Gastroesophageal sphincter (tissue), 4 donors: ENCODE measurements at regions not wholly inside any gene's neighbourhood (a gene's known extent, or its start where the extent isn't known, plus 50 kb on each side); places are given as distances from the start of the nearest gene placed in this dataset.
A peak's percentile ranks its signal among the peaks of the same experiment; 100 is the strongest.

Experiments
- ATAC-seq: fragments of 150-250 bp; one replicate; pipeline ENCODE4 v1.9.1; 2016; ENCODE audit warnings: mild to moderate bottlenecking, moderate library complexity
- H3K27ac ChIP-seq, 4 donors: fragments of 200-600 bp; sonication (generic) in 3 of 4; 1 replicate in 3 of 4; 2 replicates in 1 of 4; pipeline ENCODE4 v1.5.1; 2016 to 2019
- H3K27me3 ChIP-seq: fragments of 200-600 bp; sonication (generic); one replicate; pipeline ENCODE4 v1.5.1; 2019
- H3K36me3 ChIP-seq, 2 donors: fragments of 200-600 bp; sonication (generic); one replicate each; pipeline ENCODE4 v1.5.1; 2019; ENCODE audit warnings: control low read depth in 1 of 2
- H3K4me1 ChIP-seq, 3 donors: fragments of 200-600 bp; sonication (generic); 1 replicate in 2 of 3; 2 replicates in 1 of 3; pipeline ENCODE4 v1.5.1; 2016 to 2019; ENCODE audit warnings: control low read depth in 2 of 3
- H3K4me3 ChIP-seq, 2 donors: fragments of 200-600 bp; sonication (generic); one replicate each; pipeline ENCODE4 v1.5.1; 2019; ENCODE audit warnings: mild to moderate bottlenecking in 1 of 2, moderate library complexity in 1 of 2
- H3K9me3 ChIP-seq, 3 donors: fragments of 200-600 bp; sonication (generic); one replicate each; pipeline ENCODE4 v1.5.1; 2017 to 2019; ENCODE audit warnings: control low read depth in 2 of 3
- EP300 ChIP-seq: sonication (generic); formaldehyde crosslinking; IDR thresholded peaks from one replicate; pipeline ENCODE4 v1.6.1; 2017; ENCODE audit warnings: antibody characterized with exemption, mild to moderate bottlenecking
- POLR2A ChIP-seq, 2 donors: fragments of 450-650 bp; IDR thresholded peaks; one replicate each; pipeline ENCODE4 v1.6.1; 2017; ENCODE audit warnings: antibody characterized with exemption in 2 of 2, mild to moderate bottlenecking in 2 of 2, moderate library complexity in 1 of 2
- POLR2AphosphoS5 ChIP-seq: sonication (generic); formaldehyde crosslinking; IDR thresholded peaks from one replicate; pipeline ENCODE4 v1.6.1; 2017; ENCODE audit warnings: antibody characterized with exemption
- WGBS, 2 donors: methylation state at CpG; one replicate each; pipeline ENCODE4 v1.1.5; 2018; ENCODE audit warnings: low coverage in 1 of 2; 5-methylcytosine and 5-hydroxymethylcytosine counted together
- TF ChIP-seq, protein P1 (sequence below), 4 experiments: fragments of 200-600 bp in 2 of 4; fragments of 450-650 bp in 2 of 4; sonication (generic) in 1 of 4; IDR thresholded peaks; one replicate each; pipeline ENCODE4 v1.5.1; 2017 to 2019; ENCODE audit warnings: antibody characterized with exemption in 4 of 4, mild to moderate bottlenecking in 2 of 4, moderate library complexity in 2 of 4

DNA sequence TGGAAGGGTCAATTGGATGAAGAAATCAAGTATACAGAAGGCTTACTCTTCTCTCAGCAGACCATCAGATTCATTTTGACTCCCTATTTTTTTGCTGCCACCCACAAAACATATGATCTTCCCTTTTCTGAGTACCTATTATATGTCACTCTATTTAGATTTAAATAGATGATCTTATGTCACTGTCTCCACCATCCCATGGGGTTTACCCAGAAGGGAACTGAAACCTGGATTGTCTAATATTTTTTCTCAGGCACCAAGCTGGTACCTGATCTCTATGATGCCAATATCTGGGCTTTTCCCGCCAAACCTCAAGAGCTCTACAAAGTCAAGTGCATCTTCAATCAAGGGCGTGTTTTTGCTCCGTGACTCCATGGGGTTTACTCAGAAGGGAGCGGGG, 118.7 kb downstream of the GAS1 start:
- H3K9me3 ChIP-seq, result no peaks in the 10 kb centered on the region
- WGBS, 2 donors, result 58 to 93% methylated on average over 4 of the region's 4 CpGs
- H3K4me1 ChIP-seq, result no peaks in the 10 kb centered on the region
- no peaks in the 10 kb centered on the region for H3K36me3 ChIP-seq
- H3K27ac ChIP-seq, result no peak overlapping the region
- TF ChIP-seq POLR2AphosphoS5 (no peak), POLR2A (IDR thresholded peaks at IDR 0.05) (no peak), EP300 (no peak)
- TF ChIP-seq, protein P1, sequence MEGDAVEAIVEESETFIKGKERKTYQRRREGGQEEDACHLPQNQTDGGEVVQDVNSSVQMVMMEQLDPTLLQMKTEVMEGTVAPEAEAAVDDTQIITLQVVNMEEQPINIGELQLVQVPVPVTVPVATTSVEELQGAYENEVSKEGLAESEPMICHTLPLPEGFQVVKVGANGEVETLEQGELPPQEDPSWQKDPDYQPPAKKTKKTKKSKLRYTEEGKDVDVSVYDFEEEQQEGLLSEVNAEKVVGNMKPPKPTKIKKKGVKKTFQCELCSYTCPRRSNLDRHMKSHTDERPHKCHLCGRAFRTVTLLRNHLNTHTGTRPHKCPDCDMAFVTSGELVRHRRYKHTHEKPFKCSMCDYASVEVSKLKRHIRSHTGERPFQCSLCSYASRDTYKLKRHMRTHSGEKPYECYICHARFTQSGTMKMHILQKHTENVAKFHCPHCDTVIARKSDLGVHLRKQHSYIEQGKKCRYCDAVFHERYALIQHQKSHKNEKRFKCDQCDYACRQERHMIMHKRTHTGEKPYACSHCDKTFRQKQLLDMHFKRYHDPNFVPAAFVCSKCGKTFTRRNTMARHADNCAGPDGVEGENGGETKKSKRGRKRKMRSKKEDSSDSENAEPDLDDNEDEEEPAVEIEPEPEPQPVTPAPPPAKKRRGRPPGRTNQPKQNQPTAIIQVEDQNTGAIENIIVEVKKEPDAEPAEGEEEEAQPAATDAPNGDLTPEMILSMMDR (IDR thresholded peaks at IDR 0.05), result no peak
- no peak overlapping the region for H3K4me3 ChIP-seq
- H3K27me3 ChIP-seq, result no peaks in the 10 kb centered on the region
- no peak for ATAC-seq

GRCh38 chr9:86827893-86828292, 119.4 kb downstream of the GAS1 start:
- TF ChIP-seq POLR2A (IDR thresholded peaks at IDR 0.05), result no peak
- TF ChIP-seq, protein P1 (IDR thresholded peaks at IDR 0.05), result no peak
- TF ChIP-seq POLR2AphosphoS5, result no peak
- no peak for TF ChIP-seq EP300
- no peaks in the 10 kb centered on the region for H3K4me1 ChIP-seq
- H3K36me3 ChIP-seq, result no peaks in the 10 kb centered on the region
- no peaks in the 10 kb centered on the region for H3K9me3 ChIP-seq
- no peak overlapping the region for H3K4me3 ChIP-seq
- ATAC-seq, result peak; percentile 71
- H3K27me3 ChIP-seq, result no peaks in the 10 kb centered on the region
- 62 to 80% methylated on average over 1 of the region's 1 CpG for WGBS, 2 donors
- no peak overlapping the region for H3K27ac ChIP-seq

DNA sequence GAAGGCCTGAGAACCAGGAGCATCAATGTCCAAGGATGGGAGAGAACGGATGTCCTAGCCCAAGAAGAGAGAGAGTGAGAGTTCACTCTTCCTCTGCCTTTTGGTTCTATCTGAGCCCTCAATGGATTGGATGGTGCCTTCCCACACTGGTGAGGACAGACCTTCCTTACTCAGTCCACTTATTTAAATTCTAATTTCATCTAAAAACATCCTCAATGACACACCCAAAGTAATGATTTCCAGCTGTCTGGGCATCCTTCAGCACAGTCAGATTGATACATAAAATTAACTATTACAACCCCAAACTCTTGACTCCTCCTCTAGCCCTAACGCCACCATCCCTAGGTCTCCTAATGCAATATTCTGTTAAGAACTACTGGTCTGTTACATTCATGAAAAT, 122.0 kb downstream of the GAS1 start:
- TF ChIP-seq POLR2AphosphoS5 (no peak), EP300 (no peak), POLR2A (IDR thresholded peaks at IDR 0.05) (no peak)
- TF ChIP-seq, protein P1 (IDR thresholded peaks at IDR 0.05), result no peak
- H3K9me3 ChIP-seq, result no peaks in the 10 kb centered on the region
- H3K27me3 ChIP-seq, result no peaks in the 10 kb centered on the region
- no peaks in the 10 kb centered on the region for H3K36me3 ChIP-seq
- 96 to 100% methylated on average over 1 to 2 of the region's 2 CpGs for WGBS, 2 donors
- no peak overlapping the region for H3K27ac ChIP-seq
- H3K4me1 ChIP-seq, result peaks cover 0 to 16% (median 0%) of the 10 kb centered on the region in 3 donors
- H3K4me3 ChIP-seq, result no peak overlapping the region
- no peak for ATAC-seq

- 27 to 36% methylated on average over 6 of the region's 6 CpGs for WGBS, 2 donors
Observed at GRCh38 chr9:86822006-86822801, 125.1 kb downstream of the GAS1 start.

More at GRCh38 chr9:86822006-86822801, 125.1 kb downstream of the GAS1 start:
- no peak overlapping the region for H3K27ac ChIP-seq
- peaks cover 0 to 16% (median 0%) of the 10 kb centered on the region in 3 donors for H3K4me1 ChIP-seq
- no peak overlapping the region for H3K4me3 ChIP-seq
- no peaks in the 10 kb centered on the region for H3K36me3 ChIP-seq
- no peak for TF ChIP-seq POLR2A (IDR thresholded peaks at IDR 0.05)
- no peak for TF ChIP-seq EP300
- no peak for TF ChIP-seq POLR2AphosphoS5
- TF ChIP-seq, protein P1 (IDR thresholded peaks at IDR 0.05), result no peak
- ATAC-seq, result peak; percentile 52
- H3K9me3 ChIP-seq, result no peaks in the 10 kb centered on the region
- H3K27me3 ChIP-seq, result no peaks in the 10 kb centered on the region
